DND-41 (cell line): ENCODE measurements at regions not wholly inside any gene's neighbourhood (a gene's known extent, or its start where the extent isn't known, plus 50 kb on each side); places are given as distances from the start of the nearest gene placed in this dataset.

Source experiments
- EZH2 ChIP-seq: IDR thresholded peaks from 3 replicates; pipeline ENCODE4 v1.6.1; 2012; ENCODE audit warnings: borderline replicate concordance, low read depth, mild to moderate bottlenecking, moderate library complexity, low read length, inconsistent platforms; ENCODE audit not compliant: severe bottlenecking
- TF ChIP-seq, protein P1 (sequence below): IDR thresholded peaks from 2 replicates; pipeline ENCODE4 v1.5.1; 2012; ENCODE audit warnings: borderline replicate concordance, low read length, moderate library complexity, mild to moderate bottlenecking; ENCODE audit not compliant: poor library complexity, severe bottlenecking; ENCODE audit errors: extremely low read depth

DNA sequence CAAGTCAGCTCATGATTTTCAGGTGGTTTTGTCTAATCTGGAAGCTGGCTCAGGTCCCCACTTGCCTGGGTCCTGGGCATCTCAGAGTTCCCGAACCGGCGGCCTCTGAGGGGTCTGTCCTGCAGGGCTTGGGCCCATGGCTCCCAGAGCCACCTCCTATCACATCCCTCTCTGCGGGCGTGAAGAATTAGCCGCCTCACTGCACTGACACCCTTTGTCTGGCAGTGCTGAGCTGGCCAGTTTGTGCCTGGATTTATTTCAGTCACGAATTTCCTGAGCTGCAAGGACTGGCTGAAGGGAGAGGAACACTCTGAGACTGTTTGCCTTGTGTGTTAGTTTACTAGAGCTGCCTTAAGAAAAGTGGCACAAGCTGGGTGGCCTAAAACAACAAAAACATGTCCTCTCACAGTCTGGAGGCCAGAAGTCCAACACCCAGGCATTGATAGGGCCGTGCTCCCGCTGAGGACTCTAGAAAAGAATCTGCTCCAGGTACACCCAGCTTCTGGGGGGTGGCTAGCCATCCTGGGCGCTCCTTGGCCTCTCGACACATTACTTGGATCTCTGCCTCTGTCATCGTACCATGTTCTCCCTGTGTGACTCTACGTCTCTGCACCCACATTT, 217.5 kb upstream of the DYNLRB2 start:
- TF ChIP-seq, protein P1, sequence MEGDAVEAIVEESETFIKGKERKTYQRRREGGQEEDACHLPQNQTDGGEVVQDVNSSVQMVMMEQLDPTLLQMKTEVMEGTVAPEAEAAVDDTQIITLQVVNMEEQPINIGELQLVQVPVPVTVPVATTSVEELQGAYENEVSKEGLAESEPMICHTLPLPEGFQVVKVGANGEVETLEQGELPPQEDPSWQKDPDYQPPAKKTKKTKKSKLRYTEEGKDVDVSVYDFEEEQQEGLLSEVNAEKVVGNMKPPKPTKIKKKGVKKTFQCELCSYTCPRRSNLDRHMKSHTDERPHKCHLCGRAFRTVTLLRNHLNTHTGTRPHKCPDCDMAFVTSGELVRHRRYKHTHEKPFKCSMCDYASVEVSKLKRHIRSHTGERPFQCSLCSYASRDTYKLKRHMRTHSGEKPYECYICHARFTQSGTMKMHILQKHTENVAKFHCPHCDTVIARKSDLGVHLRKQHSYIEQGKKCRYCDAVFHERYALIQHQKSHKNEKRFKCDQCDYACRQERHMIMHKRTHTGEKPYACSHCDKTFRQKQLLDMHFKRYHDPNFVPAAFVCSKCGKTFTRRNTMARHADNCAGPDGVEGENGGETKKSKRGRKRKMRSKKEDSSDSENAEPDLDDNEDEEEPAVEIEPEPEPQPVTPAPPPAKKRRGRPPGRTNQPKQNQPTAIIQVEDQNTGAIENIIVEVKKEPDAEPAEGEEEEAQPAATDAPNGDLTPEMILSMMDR: no peak
- no peak for TF ChIP-seq EZH2
